ENCODE measurements at regions not wholly inside any gene's neighbourhood (a gene's known extent, or its start where the extent isn't known, plus 50 kb on each side); places are given as distances from the start of the nearest gene placed in this dataset.
A peak's percentile ranks its signal among the peaks of the same experiment; 100 is the strongest.

- TF ChIP-seq REST (IDR thresholded peaks at IDR 0.05; ENCODE audit: borderline replicate concordance) (no peak), REST (CRISPR knock-in tag; IDR thresholded peaks at IDR 0.05; ENCODE audit: low read depth) (no peak), SUPT5H (IDR thresholded peaks at IDR 0.05) (0 out of 2 replicates have a peak, but pooled peaks have one; percentile 25), BRF1 (IDR thresholded peaks at IDR 0.05; ENCODE audit: borderline replicate concordance, extremely low read depth, insufficient read length) (no peak), TFAP4 (CRISPR knock-in tag; IDR thresholded peaks at IDR 0.05; ENCODE audit: borderline replicate concordance) (no peak), ATF2 (CRISPR knock-in tag; IDR thresholded peaks at IDR 0.05) (no peak), ZNF395 (CRISPR knock-in tag; IDR thresholded peaks at IDR 0.05) (no peak), CREM (IDR thresholded peaks at IDR 0.05; ENCODE audit: low read depth) (no peak)
These were observed 88.5 kb upstream of the NANOGP8 start (continued) for GRCh38 chr15:35173444-35174118.
